Natural killer cell (primary cell): ENCODE measurements at regions not wholly inside any gene's neighbourhood (a gene's known extent, or its start where the extent isn't known, plus 50 kb on each side); places are given as distances from the start of the nearest gene placed in this dataset.
A peak's percentile ranks its signal among the peaks of the same experiment; 100 is the strongest.
"Not testable (repeated sequence)": the region's sequence is repeated elsewhere in the genome, so short reads cannot be mapped to it uniquely, and the experiment has no call there.

Source experiments
- ATAC-seq, 3 donors: fragments of 150-1000 bp in 2 of 3; fragments of 200-7000 bp in 1 of 3; cut with Tn5 transposase; 1 replicate in 1 of 3; 2 replicates in 2 of 3; pipeline ENCODE4 v1.10.0; 2021; ENCODE audit warnings: mild to moderate bottlenecking in 2 of 3, moderate library complexity in 2 of 3
- DNase-seq, 2 donors: peaks; one replicate each; pipeline versions ENCODE4 v3.0.0 to v3.0.0-alpha.2; 2013 to 2021; ENCODE audit warnings: mixed read lengths in 1 of 2
- H3K27ac ChIP-seq: one replicate; pipeline ENCODE4 v1.5.1; 2013; ENCODE audit warnings: mild to moderate bottlenecking, low read length
- H3K27me3 ChIP-seq: one replicate; pipeline ENCODE4 v1.6.1; 2013; ENCODE audit warnings: low read length; ENCODE audit not compliant: control insufficient read depth, insufficient read depth
- H3K36me3 ChIP-seq: one replicate; pipeline ENCODE4 v1.6.1; 2013; ENCODE audit warnings: low read length; ENCODE audit not compliant: control insufficient read depth, insufficient read depth
- H3K4me1 ChIP-seq: one replicate; pipeline ENCODE4 v1.6.1; 2013; ENCODE audit warnings: low read length; ENCODE audit not compliant: control insufficient read depth, insufficient read depth
- H3K4me3 ChIP-seq: one replicate; pipeline ENCODE4 v1.5.1; 2013; ENCODE audit warnings: low read length
- H3K9me3 ChIP-seq: one replicate; pipeline ENCODE4 v1.6.1; 2013; ENCODE audit warnings: low read length; ENCODE audit not compliant: control insufficient read depth, insufficient read depth
- H3K27ac Mint-ChIP-seq, 2 donors: one replicate each; pipeline ENCODE4 v1.8.0; 2022; ENCODE audit warnings: mild to moderate bottlenecking in 2 of 2, mixed read lengths in 2 of 2, moderate library complexity in 1 of 2
- H3K27me3 Mint-ChIP-seq, 2 donors: one replicate each; pipeline ENCODE4 v1.8.0; 2022; ENCODE audit warnings: low read depth in 2 of 2, mixed read lengths in 2 of 2
- H3K36me3 Mint-ChIP-seq: one replicate; pipeline ENCODE4 v1.8.0; 2022; ENCODE audit warnings: mixed read lengths
- H3K4me1 Mint-ChIP-seq, 2 donors: one replicate each; pipeline ENCODE4 v1.8.0; 2022; ENCODE audit warnings: mixed read lengths in 2 of 2
- H3K4me3 Mint-ChIP-seq: one replicate; pipeline ENCODE4 v1.8.0; 2022; ENCODE audit warnings: mild to moderate bottlenecking, moderate library complexity, mixed read lengths
- H3K9me3 Mint-ChIP-seq, 2 donors: one replicate each; pipeline ENCODE4 v1.8.0; 2022; ENCODE audit warnings: mixed read lengths in 2 of 2
- CTCF ChIP-seq: fragments of 200-600 bp; IDR thresholded peaks from one replicate; pipeline ENCODE4 v1.8.0; 2022; ENCODE audit warnings: antibody characterized with exemption
- WGBS: methylation state at CpG from one replicate; pipeline ENCODE4 v1.1.7; 2013; ENCODE audit warnings: missing lambda C conversion rate; ENCODE audit not compliant: insufficient coverage; 5-methylcytosine and 5-hydroxymethylcytosine counted together
- intact Hi-C: fragments of 100-400 bp; cut with micrococcal nuclease; formaldehyde crosslinking; loops from one replicate; pipeline ENCODE4 v1.14.2; 2022

DNA sequence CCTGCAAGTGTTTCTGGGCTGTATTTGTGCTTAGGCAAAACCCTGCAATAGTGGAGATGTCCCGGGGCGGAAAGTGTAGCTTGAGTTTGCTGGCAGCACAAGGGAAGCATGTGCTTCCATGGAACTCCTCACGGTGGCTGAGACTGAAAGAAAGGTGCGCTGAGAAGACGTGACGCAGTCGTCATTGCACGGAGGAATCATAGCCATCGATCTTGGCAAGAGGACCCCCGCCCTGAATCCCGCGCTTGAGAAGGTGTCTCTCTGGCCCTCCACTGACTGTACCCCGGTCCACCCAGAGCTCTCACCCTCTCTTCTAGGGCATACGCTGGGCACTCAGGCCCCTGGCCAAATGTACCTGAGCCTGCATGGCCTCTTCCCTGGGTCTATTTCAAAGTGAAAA is 1081.8 kb upstream of the DEFB115 start:
- no peak for TF ChIP-seq CTCF
- WGBS: 90% methylated on average over 14 of the region's 14 CpGs
- H3K9me3 Mint-ChIP-seq: peaks cover 0 to 6% of the 10 kb centered on the region in 2 donors
- no peak overlapping the region for H3K4me3 ChIP-seq
- no peak for ATAC-seq
- H3K27ac Mint-ChIP-seq: no peak overlapping the region
- no peaks in the 10 kb centered on the region for H3K36me3 Mint-ChIP-seq
- no peak overlapping the region for H3K4me3 Mint-ChIP-seq
- H3K27me3 ChIP-seq: no peaks in the 10 kb centered on the region
- H3K9me3 ChIP-seq: no peaks in the 10 kb centered on the region
- H3K36me3 ChIP-seq: no peaks in the 10 kb centered on the region
- no peaks in the 10 kb centered on the region for H3K4me1 ChIP-seq
- no peak for DNase-seq
- no peak overlapping the region for H3K27ac ChIP-seq
- intact Hi-C loops: no loop called here
- peaks cover 0 to 5% of the 10 kb centered on the region in 2 donors for H3K4me1 Mint-ChIP-seq
- no peaks in the 10 kb centered on the region for H3K27me3 Mint-ChIP-seq

DNA sequence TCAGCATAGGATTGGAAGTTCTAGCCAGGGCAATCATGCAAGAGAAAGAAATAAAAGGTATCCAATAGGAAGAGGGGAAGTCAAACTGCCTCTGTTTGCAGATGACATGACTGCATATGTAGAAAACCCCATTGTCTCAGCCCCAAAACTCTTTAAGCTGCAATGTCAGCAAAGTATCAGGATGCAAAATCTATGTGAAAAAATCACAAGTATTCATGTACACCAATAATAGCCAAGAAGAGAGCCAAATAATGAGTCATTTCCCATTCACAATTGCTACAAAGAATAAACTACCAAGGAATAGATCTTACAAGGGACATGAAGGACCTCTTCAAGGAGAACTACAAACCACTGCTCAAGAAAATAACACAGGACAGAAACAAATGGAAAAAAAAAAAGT is 1074.3 kb upstream of the DEFB115 start:
- H3K27ac Mint-ChIP-seq, H3K27me3 ChIP-seq, DNase-seq: not testable (repeated sequence)

DNA sequence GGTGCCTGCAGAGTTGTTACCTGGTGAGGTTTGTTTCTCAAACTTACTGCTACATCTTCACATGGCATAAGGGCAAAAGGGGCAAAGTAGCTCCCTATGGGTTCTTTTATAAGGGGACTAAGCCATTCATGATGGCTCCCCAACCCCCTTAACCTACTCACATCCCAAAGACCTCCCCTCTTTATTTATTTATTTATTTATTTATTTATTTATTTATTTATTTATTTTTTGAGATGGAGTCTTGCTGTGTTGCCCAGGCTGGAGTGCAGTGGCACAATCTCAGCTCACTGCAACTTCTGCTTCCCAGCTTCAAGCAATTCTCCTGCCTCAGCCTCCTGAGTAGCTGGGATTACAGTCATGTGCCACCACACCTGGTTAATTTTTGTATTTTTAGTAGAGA is 1065.7 kb upstream of the DEFB115 start:
- DNase-seq, H3K27me3 ChIP-seq, H3K4me1 ChIP-seq, H3K4me3 ChIP-seq, H3K27ac ChIP-seq, H3K27me3 Mint-ChIP-seq, H3K36me3 ChIP-seq, H3K27ac Mint-ChIP-seq, ATAC-seq, H3K9me3 Mint-ChIP-seq, intact Hi-C loops, H3K4me3 Mint-ChIP-seq, H3K4me1 Mint-ChIP-seq, H3K9me3 ChIP-seq, H3K36me3 Mint-ChIP-seq: not testable (repeated sequence)

More for the DNA sequence above, 1074.3 kb upstream of the DEFB115 start:
- H3K4me1 Mint-ChIP-seq, H3K4me1 ChIP-seq, intact Hi-C loops, H3K4me3 ChIP-seq, H3K4me3 Mint-ChIP-seq, H3K9me3 Mint-ChIP-seq, H3K36me3 Mint-ChIP-seq, H3K9me3 ChIP-seq, H3K27ac ChIP-seq, H3K27me3 Mint-ChIP-seq, ATAC-seq, H3K36me3 ChIP-seq: not testable (repeated sequence)

GRCh38 chr20:30234477-30234876 is 1023.0 kb upstream of the DEFB115 start:
- H3K27me3 Mint-ChIP-seq, H3K27ac Mint-ChIP-seq, H3K4me3 Mint-ChIP-seq, H3K4me1 ChIP-seq, DNase-seq, H3K36me3 Mint-ChIP-seq, H3K9me3 ChIP-seq, ATAC-seq, H3K9me3 Mint-ChIP-seq, H3K4me3 ChIP-seq, H3K36me3 ChIP-seq, intact Hi-C loops, H3K27me3 ChIP-seq, H3K27ac ChIP-seq: not testable (repeated sequence)
- peaks cover 3 to 12% of the 10 kb centered on the region in 2 donors for H3K4me1 Mint-ChIP-seq

DNA sequence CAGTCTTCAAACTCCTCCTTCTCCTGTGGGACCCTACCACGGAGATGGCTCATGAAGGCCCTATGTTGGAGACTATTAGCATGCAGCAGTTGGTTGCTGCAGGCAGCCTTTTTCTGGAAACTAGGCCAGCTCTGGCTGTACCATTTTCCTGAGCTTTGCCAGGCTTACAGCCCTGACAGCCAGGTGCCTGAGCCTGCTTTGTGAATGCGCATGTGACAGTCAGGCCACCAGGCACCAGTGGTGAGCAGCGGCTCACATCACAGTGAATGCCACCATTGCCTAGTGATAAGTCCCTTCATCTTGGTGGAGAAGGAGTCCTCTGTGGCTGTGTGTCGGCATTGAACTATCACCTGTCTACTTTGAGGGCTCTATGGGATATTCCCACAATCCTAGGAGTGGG is 982.4 kb upstream of the DEFB115 start:
- H3K4me3 ChIP-seq, intact Hi-C loops, H3K27ac ChIP-seq, H3K36me3 ChIP-seq, H3K9me3 Mint-ChIP-seq, H3K9me3 ChIP-seq, ATAC-seq, DNase-seq, H3K4me3 Mint-ChIP-seq, H3K36me3 Mint-ChIP-seq, H3K27me3 Mint-ChIP-seq, H3K4me1 ChIP-seq, H3K27me3 ChIP-seq: not testable (repeated sequence)
- Mint-ChIP-seq H3K27ac (peak overlapping the region in 1 of 2 donors; percentile 45), H3K4me1 (peaks cover 17 to 44% of the 10 kb centered on the region in 2 donors)
- 81% methylated on average over 4 of the region's 4 CpGs for WGBS
